Sigmoid colon (tissue), 4 donors: ENCODE measurements at regions not wholly inside any gene's neighbourhood (a gene's known extent, or its start where the extent isn't known, plus 50 kb on each side); places are given as distances from the start of the nearest gene placed in this dataset.

Source experiments
- EP300 ChIP-seq, 4 donors: sonication (generic); formaldehyde crosslinking; IDR thresholded peaks; one replicate each; pipeline ENCODE4 v1.6.1; 2017; ENCODE audit warnings: antibody characterized with exemption in 4 of 4
- POLR2A ChIP-seq, 2 donors: fragments of 450-650 bp; IDR thresholded peaks; one replicate each; pipeline ENCODE4 v1.6.1; 2016; ENCODE audit warnings: antibody characterized with exemption in 2 of 2, mild to moderate bottlenecking in 2 of 2, moderate library complexity in 2 of 2
- POLR2AphosphoS5 ChIP-seq, 4 donors: sonication (generic); formaldehyde crosslinking; IDR thresholded peaks; one replicate each; pipeline ENCODE4 v1.6.1; 2017; ENCODE audit warnings: antibody characterized with exemption in 4 of 4
- TF ChIP-seq, protein P1 (sequence below), 4 experiments: fragments of 450-650 bp in 3 of 4; fragments of 200-600 bp in 1 of 4; IDR thresholded peaks; one replicate each; pipeline ENCODE4 v1.5.1; 2016 to 2019; ENCODE audit warnings: antibody characterized with exemption in 4 of 4, mild to moderate bottlenecking in 3 of 4, moderate library complexity in 2 of 4

DNA sequence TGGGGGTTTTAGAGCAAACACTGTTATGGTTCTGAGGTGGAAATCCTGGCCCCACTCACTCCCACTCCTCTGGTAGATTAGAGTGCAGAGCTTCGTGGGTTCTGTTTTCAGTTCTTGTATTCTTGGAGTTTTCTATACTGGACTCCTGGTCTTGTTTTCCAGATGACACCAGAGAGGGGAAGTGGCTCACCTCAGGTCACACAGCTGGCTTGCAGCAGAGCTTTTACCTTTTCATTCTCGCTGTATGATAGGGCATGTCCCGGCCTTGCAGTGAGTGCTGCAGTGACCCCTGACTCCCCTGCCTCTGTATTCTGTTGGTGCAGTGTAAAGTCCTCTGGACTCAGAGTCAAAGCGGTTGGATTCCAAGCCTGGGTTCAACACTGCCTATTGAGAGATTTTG is 148.9 kb upstream of the MEX3C start:
- TF ChIP-seq, protein P1, sequence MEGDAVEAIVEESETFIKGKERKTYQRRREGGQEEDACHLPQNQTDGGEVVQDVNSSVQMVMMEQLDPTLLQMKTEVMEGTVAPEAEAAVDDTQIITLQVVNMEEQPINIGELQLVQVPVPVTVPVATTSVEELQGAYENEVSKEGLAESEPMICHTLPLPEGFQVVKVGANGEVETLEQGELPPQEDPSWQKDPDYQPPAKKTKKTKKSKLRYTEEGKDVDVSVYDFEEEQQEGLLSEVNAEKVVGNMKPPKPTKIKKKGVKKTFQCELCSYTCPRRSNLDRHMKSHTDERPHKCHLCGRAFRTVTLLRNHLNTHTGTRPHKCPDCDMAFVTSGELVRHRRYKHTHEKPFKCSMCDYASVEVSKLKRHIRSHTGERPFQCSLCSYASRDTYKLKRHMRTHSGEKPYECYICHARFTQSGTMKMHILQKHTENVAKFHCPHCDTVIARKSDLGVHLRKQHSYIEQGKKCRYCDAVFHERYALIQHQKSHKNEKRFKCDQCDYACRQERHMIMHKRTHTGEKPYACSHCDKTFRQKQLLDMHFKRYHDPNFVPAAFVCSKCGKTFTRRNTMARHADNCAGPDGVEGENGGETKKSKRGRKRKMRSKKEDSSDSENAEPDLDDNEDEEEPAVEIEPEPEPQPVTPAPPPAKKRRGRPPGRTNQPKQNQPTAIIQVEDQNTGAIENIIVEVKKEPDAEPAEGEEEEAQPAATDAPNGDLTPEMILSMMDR (IDR thresholded peaks at IDR 0.05): no peak
- no peak for TF ChIP-seq POLR2AphosphoS5 (IDR thresholded peaks at IDR 0.05)
- TF ChIP-seq POLR2A (IDR thresholded peaks at IDR 0.05): no peak
- TF ChIP-seq EP300 (IDR thresholded peaks at IDR 0.05): no peak
